ENCODE measurements at regions not wholly inside any gene's neighbourhood (a gene's known extent, or its start where the extent isn't known, plus 50 kb on each side); places are given as distances from the start of the nearest gene placed in this dataset.

DNA sequence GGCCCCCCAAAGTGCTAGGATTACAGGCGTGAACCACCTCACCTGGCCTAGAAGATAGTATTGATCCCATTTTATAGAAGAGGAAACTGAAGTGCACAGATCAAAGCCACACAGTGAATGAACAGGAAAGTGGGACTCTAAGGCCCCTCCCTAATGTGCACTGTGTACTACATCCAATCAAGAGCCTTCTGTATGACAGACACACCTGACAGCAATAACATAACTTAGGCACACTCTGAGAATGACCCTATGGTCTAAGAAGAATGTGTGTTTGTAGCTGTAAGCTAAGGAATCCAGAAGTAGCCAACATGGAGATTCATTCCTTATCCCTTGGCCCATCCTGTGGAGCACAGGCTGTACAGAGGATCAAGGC, 271.2 kb downstream of the SMARCA2 start:
- H3K4me3 ChIP-seq (ENCODE audit: low read depth, low read length) = no peak overlapping the region
- TF ChIP-seq CTCF (IDR thresholded peaks at IDR 0.05; ENCODE audit: low read depth, low read length, missing control alignments) = no peak
- DNase-seq (ENCODE audit: low read depth) = no peak
- in situ Hi-C loops (cut with HindIII; ENCODE audit: low sequenced_read_pairs) = no loop called here

- no peak for DNase-seq (ENCODE audit: low read depth)
- TF ChIP-seq CTCF (IDR thresholded peaks at IDR 0.05; ENCODE audit: low read depth, low read length, missing control alignments) = no peak
- in situ Hi-C loops (cut with HindIII; ENCODE audit: low sequenced_read_pairs) = no loop called here
- no peak overlapping the region for H3K4me3 ChIP-seq (ENCODE audit: low read depth, low read length)
Measured at GRCh38 chr9:2286825-2287455, 271.8 kb downstream of the SMARCA2 start.

GRCh38 chr9:2288309-2288708, 273.2 kb downstream of the SMARCA2 start:
- TF ChIP-seq CTCF (IDR thresholded peaks at IDR 0.05; ENCODE audit: low read depth, low read length, missing control alignments) = no peak
- H3K4me3 ChIP-seq (ENCODE audit: low read depth, low read length) = no peak overlapping the region
- in situ Hi-C loops (cut with HindIII; ENCODE audit: low sequenced_read_pairs) = no loop called here
- DNase-seq (ENCODE audit: low read depth) = no peak

GRCh38 chr9:2289263-2289662, 274.1 kb downstream of the SMARCA2 start:
- no peak overlapping the region for H3K4me3 ChIP-seq (ENCODE audit: low read depth, low read length)
- TF ChIP-seq CTCF (IDR thresholded peaks at IDR 0.05; ENCODE audit: low read depth, low read length, missing control alignments) = no peak
- in situ Hi-C loops (cut with HindIII; ENCODE audit: low sequenced_read_pairs) = no loop called here
- DNase-seq (ENCODE audit: low read depth) = no peak

GRCh38 chr9:2290382-2290781, 275.2 kb downstream of the SMARCA2 start:
- TF ChIP-seq CTCF (IDR thresholded peaks at IDR 0.05; ENCODE audit: low read depth, low read length, missing control alignments) = no peak
- DNase-seq (ENCODE audit: low read depth) = no peak
- no peak overlapping the region for H3K4me3 ChIP-seq (ENCODE audit: low read depth, low read length)
- in situ Hi-C loops (cut with HindIII; ENCODE audit: low sequenced_read_pairs) = no loop called here

DNA sequence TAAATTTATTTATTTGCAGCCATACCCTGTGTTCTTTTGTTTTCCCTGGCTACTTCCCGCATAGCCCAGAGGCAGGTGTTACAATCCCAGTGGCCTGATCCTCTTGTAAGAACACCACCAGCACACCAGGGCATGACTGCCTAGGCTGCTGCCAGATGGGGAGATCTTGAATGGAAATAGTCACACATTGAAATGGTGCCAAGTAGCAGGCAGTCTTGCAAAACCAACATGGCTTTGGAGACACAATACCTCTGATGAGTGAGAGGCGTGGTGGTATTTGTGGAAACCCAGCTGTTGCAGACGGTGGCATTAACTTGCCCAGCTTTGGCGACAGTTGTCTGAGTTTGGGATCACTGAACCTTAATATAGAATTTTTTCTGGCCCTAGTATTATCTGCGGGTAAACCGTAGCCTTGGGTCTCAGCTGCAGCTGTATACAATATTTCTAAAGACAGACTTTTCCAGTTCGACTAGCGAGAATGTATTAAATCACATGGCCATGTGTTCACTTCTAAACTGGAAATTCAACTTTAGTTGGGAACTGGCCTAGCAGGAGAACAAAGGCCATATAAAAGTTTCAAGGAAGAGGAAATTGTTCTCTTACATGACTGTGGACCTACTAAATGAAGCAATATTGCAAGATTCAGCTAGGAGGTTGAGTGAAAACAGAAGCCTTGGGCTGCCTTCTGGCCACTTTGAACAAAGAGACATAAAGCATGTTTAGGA, 277.0 kb downstream of the SMARCA2 start:
- in situ Hi-C loops (cut with HindIII; ENCODE audit: low sequenced_read_pairs) = no loop called here
- no peak overlapping the region for H3K4me3 ChIP-seq (ENCODE audit: low read depth, low read length)
- no peak for TF ChIP-seq CTCF (IDR thresholded peaks at IDR 0.05; ENCODE audit: low read depth, low read length, missing control alignments)
- no peak for DNase-seq (ENCODE audit: low read depth)

All from astrocyte of the cerebellum (primary cell).